VCaP (cell line): ENCODE measurements at regions not wholly inside any gene's neighbourhood (a gene's known extent, or its start where the extent isn't known, plus 50 kb on each side); places are given as distances from the start of the nearest gene placed in this dataset.

Experiments
- H3K27ac ChIP-seq: fragments of 450-650 bp; 2 replicates; pipeline ENCODE4 v1.5.1; 2017
- CTCF ChIP-seq: fragments of 450-650 bp; conservative IDR thresholded peaks from 2 replicates; pipeline ENCODE4 v1.5.1; 2017; ENCODE audit warnings: mild to moderate bottlenecking, moderate library complexity

- no peak overlapping the region for H3K27ac ChIP-seq
- no peak for TF ChIP-seq CTCF
Observed at GRCh38 chr11:91912322-91912721, 312.3 kb upstream of the FAT3 start.

- no peak for TF ChIP-seq CTCF
- no peak overlapping the region for H3K27ac ChIP-seq
Observed at GRCh38 chr11:91906871-91907624, 317.6 kb upstream of the FAT3 start.

GRCh38 chr11:91904792-91905785 lies 319.5 kb upstream of the FAT3 start:
- no peak for TF ChIP-seq CTCF
- no peak overlapping the region for H3K27ac ChIP-seq

GRCh38 chr11:91902312-91902711 lies 322.3 kb upstream of the FAT3 start:
- TF ChIP-seq CTCF, result no peak
- H3K27ac ChIP-seq, result no peak overlapping the region

- TF ChIP-seq CTCF, result no peak
- H3K27ac ChIP-seq, result no peak overlapping the region
Observed at GRCh38 chr11:91880660-91881059, 344.0 kb upstream of the FAT3 start.

- no peak for TF ChIP-seq CTCF
- H3K27ac ChIP-seq, result no peak overlapping the region
Observed at GRCh38 chr11:91876746-91877145, 347.9 kb upstream of the FAT3 start.

GRCh38 chr11:91872243-91872642 lies 352.4 kb upstream of the FAT3 start:
- TF ChIP-seq CTCF, result no peak
- no peak overlapping the region for H3K27ac ChIP-seq
